Prostate gland (tissue), 2 donors: ENCODE measurements at regions not wholly inside any gene's neighbourhood (a gene's known extent, or its start where the extent isn't known, plus 50 kb on each side); places are given as distances from the start of the nearest gene placed in this dataset.

Experiments
- CTCF ChIP-seq, 4 experiments: fragments of 200-600 bp in 2 of 4; fragments of 450-650 bp in 2 of 4; sonication (generic) in 2 of 4; IDR thresholded peaks; 1 replicate in 3 of 4; 2 replicates in 1 of 4; pipeline ENCODE4 v1.5.1; 2016 to 2019; ENCODE audit warnings: antibody characterized with exemption in 4 of 4, mild to moderate bottlenecking in 2 of 4, moderate library complexity in 2 of 4
- POLR2A ChIP-seq: fragments of 450-650 bp; IDR thresholded peaks from one replicate; pipeline ENCODE4 v1.6.1; 2016; ENCODE audit warnings: antibody characterized with exemption, mild to moderate bottlenecking

GRCh38 chrX:117305168-117305766 lies 811.3 kb downstream of the KLHL13 start:
- TF ChIP-seq CTCF (IDR thresholded peaks at IDR 0.05), result no peak
- no peak for TF ChIP-seq POLR2A
